ENCODE measurements at regions not wholly inside any gene's neighbourhood (a gene's known extent, or its start where the extent isn't known, plus 50 kb on each side); places are given as distances from the start of the nearest gene placed in this dataset.

- no peak for DNase-seq (ENCODE audit: low spot score)
These were observed 115.1 kb upstream of the GPC1 start for GRCh38 chr2:240320204-240320993.

DNA sequence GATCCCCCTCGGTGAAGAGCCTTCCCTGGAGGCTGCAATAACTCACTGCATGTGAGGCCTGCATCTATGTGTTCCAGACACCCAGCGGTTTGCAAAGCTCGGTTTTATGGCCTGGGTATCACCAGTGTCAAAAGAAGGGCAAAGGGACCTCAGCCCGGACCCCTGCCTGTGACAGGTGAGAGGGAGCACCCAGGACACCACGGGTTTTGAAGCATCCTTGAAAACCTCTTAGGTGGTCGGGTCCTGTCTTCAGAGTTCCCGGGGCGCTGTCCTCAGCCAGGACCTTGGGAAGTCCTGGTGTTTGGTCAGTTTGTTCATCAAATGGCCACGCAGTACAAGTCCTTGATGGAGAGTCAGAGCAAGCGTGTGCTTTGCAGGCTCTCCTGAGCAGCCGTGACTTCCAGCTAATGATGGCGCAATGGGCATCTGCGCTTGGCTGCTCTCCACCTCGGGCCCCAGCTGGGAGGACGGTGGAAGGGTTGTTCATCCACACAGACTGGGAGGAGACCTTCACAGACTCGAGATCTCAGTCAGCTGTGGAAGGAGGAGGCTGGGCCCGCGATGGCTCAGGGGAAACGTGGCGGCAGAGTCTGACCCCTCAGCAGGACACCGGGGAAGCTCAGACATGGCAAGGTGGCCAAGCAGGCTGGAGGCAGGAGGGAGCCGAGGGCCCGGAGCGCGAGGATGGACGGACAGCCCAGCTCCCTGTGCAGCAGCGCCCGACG, 113.1 kb upstream of the GPC1 start:
- DNase-seq (ENCODE audit: low spot score): no peak

DNA sequence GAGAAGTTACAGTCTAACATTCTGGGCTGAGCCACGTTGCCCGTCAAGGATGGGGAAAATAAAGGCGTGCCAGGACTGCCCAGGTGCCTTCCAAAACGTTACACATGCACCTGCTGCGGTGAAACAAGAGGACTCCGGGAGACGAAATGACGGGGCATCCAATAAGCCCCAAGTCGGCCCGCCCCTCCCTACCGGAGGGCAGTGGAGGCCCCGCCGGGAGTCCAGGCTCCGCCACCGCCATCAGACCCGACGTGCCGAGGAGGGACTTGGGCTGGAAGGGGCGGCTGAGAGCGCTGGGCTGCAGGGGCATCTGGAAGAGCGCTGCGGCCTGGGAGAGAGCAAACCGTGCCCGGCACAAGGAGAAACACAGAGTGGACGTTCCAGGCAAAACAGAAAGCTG, 112.5 kb upstream of the GPC1 start:
- DNase-seq (ENCODE audit: low spot score): no peak

DNA sequence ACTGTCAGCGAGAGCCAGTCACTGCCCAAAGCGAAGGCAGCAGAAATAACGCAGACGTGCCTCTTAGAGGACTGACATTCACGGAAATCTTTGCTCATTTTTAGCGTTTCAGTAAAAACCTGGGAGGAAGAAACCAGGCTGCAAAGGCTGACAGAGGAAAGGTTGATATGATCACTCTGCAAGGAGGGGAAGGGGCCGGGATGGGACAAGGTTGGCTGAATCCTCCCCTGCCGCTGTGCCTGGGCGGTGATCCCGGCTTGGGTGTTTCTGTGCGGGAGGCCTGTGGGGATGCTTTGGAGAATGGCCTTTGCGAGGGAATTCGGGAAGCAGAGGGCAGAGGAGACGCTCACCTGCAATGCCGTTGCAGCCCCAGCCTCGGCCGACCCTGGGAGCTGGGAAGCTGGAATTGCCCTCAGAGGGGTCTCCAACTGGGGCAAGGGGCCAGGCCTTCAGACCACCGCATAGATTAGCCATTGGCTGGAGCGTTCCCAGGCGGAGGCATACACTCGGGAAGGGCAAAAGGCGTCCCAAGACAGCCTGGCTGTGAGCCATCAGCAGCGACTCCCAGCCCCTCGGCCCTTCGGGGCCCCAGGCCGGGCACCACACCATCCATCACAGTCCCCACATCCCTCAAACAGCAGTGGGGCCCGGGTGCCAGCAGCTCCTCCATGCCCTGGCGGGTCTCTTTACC, 111.7 kb upstream of the GPC1 start:
- no peak for DNase-seq (ENCODE audit: low spot score)

- DNase-seq (ENCODE audit: low spot score): no peak
These were observed 111.0 kb upstream of the GPC1 start for GRCh38 chr2:240324312-240325015.

GRCh38 chr2:240325016-240326007, 110.2 kb upstream of the GPC1 start:
- no peak for DNase-seq (ENCODE audit: low spot score)

GRCh38 chr2:240326246-240326645, 109.2 kb upstream of the GPC1 start:
- DNase-seq (ENCODE audit: low spot score): no peak

DNA sequence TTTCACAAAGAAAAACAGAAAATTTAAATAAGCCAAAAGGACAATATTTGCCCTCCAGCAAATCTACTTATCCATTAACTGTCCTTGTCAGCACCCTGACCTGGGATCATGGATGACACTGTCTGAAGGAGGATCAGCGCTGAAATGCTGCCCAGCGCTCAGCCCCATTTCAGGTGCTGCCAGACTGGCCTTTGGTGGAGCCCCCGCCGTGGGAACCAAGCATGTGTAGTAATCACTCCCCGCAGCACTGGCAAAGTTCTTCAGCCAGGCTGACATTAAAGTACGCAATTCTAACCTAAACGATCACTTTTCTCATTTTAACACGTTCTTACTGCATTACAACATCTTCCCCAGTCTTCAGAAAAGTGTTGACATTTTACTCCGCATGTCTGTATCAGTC, 108.6 kb upstream of the GPC1 start:
- DNase-seq (ENCODE audit: low spot score): no peak

GRCh38 chr2:240327566-240327965, 107.9 kb upstream of the GPC1 start:
- DNase-seq (ENCODE audit: low spot score): no peak

DNA sequence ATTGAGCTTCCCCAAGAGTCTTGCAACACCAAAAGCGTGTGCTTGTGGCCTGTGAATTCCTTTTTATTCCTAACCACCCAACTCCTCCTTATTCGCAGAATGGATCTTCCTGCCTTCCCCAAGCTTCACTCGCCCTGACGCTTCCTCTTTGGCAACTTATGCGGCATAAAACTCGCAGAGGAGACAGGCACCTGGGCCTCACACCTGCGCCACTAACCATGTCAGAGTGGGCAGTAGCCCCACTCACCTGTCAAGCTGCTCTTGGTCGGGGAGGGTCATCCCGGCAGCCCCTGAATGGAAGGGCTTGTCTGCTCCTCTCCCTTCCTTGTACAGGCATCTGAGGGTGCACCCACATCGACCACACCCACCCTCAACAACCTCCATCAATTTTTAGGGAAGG, 106.9 kb upstream of the GPC1 start:
- DNase-seq (ENCODE audit: low spot score): no peak

- DNase-seq (ENCODE audit: low spot score): no peak
These were observed 106.3 kb upstream of the GPC1 start for GRCh38 chr2:240329116-240329665.

DNA sequence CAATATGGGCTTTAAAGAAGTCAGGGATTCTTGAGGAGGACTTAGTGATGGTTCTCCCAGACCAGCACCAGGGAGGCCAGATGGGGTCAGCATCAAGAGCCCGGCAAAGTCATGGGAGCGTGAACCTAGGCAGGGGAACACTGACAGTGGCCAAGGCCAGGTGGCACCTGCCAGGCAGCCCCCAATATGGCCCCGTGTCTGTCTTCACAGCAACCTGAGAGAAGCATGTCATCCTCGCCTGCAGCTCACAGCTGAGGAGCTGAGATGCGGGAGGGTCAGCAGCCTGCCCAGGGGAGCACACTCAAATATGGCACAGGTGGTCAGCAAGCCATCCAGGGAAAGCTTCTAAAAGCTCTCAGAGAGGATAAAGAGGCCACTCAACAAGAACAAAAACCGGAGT, 105.7 kb upstream of the GPC1 start:
- DNase-seq (ENCODE audit: low spot score): no peak

DNA sequence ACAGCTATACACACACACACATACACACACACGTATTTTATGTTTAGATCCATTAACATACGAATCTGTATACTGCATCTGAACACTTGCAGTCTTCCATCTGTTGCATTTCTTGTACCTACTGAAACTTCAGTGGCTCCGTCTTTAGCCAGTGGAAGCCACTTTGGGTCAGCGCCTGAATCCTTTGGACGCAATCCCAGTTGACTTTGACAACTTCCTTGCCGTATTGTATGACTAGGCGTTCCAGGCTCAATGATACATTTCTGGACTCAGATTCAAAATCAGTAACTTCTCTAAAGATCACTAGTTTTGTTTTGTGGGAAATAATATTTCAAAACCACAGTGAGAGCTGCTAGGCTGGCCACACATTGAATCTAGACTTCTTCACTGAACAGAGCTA, 101.5 kb upstream of the GPC1 start:
- DNase-seq (ENCODE audit: low spot score): no peak

DNA sequence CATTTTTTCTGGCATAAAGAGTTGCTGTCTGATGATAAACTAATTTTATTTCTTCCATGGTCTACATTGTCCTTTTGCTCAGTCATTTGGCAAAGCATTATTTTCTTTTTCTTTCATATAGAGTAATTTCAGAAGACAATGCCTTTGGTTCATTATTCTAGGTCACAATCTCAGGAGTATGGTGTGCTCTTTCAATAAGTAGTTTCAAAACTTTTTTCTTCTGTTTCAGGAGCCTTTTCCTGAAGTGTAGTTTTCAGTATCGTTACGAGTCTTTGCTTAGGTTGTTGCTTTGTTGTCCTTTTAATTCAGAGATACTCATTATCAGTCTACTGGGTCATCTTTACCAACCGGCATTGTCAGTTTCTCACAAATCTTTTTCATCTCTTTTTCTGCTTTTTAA, 100.4 kb upstream of the GPC1 start:
- DNase-seq (ENCODE audit: low spot score): no peak

- DNase-seq (ENCODE audit: low spot score): no peak
These were observed 98.5 kb upstream of the GPC1 start for GRCh38 chr2:240336820-240337427.

DNA sequence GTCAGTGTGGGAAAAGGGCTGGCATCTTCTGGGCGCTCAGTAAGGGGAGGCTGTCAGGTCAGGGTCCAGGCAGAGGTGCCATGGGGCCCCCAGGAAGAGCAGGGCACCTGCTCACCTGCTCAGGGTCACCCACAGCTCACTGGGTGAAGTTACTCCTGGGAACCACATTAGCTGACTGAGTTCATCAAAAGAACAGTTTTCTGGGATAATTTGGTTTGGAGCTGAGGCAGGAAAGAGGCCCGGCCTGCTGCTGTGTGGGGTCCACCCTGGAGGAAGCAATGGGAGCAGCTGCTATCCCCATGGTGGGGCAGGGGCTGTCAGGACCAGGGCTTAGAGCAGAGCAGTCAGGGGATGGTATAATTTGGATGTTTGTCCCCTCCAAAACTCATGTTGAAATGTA, 97.2 kb upstream of the GPC1 start:
- DNase-seq (ENCODE audit: low spot score): no peak

GRCh38 chr2:240339411-240340360, 95.8 kb upstream of the GPC1 start:
- DNase-seq (ENCODE audit: low spot score): no peak

DNA sequence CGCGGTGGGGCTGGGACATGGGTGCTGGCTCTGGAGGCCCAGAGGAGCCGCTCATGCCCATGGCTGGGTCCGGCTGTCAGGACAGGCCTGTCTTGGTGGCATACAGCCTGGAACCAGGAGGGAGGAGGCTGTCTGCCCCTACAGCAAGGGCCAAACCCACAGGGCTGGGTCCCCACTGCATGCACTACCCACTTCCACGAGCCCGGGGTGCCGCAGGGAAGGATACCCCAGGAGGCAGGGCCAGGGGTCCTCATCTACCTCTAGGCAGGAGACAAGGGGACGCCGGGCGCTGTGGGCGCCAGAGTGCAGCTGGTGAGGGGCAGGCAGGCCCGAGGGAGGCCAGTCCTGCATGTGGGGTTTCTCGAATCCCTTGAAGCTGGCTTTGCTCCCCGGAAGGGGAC, 95.1 kb upstream of the GPC1 start:
- no peak for DNase-seq (ENCODE audit: low spot score)

DNA sequence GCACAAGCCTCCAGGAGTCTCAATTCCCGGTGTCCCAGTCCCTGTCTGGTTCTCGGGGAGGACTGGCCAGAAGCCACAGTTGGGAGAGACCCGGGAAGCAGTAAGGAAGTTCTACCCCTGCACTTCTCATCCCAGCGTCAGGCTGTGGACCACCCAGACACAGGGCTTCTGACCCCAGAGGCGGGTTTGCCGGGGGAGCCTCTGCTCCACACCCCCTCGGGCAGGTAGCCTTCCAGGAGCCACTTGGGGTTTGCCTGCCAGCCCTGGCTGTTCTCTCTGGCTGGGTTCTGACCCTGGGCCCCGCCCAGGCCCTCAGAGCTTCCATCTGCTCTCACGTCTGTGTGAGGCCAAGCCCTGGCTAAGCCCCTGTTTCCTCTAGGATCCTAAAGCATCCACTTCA, 94.4 kb upstream of the GPC1 start:
- no peak for DNase-seq (ENCODE audit: low spot score)
